GM18867 (cell line): ENCODE measurements at regions not wholly inside any gene's neighbourhood (a gene's known extent, or its start where the extent isn't known, plus 50 kb on each side); places are given as distances from the start of the nearest gene placed in this dataset.

Experiments
- ATAC-seq: cut with Tn5 transposase; IDR thresholded peaks from one replicate; pipeline ENCODE4 v1.9.1; 2021; ENCODE audit warnings: mild to moderate bottlenecking, moderate library complexity; ENCODE audit not compliant: unreplicated experiment

DNA sequence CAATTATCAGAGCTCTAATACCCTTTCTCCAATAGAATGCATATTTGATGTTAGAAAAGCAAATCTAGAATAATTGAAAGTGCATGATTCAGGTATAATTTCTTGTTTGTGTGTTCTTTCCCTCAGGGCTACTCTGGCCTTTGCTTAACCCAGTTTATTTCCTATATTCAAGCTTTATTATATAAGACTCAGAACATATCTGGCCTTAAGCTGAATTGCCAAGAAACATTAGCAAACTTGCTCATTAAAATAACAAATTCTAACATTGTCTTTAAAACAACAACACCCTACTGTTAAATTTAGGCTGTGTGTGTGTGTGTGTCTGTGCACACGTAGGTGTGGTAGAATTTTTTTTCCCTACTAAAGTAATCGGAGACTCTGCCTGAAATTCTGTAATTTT, 426.5 kb downstream of the UTRN start:
- ATAC-seq = no peak

DNA sequence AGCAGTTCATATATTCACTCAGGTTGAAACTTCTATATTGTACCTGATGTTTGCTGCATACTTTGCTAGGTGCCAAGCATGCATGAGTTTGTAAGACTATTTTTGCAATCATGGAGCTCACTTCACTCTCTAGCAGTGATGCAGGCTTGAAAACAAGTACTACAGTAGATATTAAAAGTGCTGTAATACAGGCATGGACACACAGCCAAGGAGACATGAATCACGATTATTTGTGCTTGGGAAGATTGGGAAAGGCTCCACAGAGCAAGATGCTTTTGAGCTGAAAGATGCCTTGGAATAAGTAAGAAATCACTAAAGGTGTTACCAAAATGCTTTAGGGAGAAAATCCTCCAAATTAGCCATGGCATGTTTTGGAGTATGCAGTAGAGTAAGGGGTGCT, 427.4 kb downstream of the UTRN start:
- no peak for ATAC-seq

DNA sequence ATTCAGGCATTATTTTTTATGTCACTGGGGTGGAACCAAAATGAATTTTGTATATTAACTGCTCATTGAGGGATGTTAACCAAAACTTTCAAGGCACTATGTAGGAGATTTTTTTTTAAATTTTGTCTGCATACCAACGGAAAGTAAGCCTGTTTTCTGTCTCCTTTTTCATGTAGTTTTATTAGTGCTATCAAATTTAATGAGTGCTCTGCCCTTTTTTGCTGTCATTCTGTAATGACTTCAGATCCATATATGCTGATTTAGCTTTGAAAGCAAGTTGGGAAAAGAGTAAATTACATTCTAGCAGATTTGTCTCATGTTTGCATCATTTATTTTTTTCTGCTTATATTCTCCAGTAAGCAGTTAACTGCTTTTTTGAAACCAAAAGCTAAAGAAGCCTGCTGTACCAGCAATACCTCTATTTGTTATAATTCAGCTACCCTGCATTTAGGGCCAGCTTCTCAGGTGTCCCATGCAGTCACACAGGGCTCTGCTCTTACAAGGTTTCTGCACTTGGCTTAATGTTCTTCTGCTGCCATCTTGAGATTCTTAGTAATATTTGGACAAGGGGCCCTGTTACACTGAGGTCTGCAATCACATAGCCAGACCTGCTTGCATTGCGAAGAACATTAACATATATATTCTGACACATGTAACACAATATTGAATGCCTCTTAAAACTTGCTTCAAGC, 429.0 kb downstream of the UTRN start:
- no peak for ATAC-seq

- peak; percentile 99 for ATAC-seq
These were observed 430.2 kb downstream of the UTRN start for GRCh38 chr6:144715344-144715743.

GRCh38 chr6:144718431-144718830, 433.3 kb downstream of the UTRN start:
- ATAC-seq = no peak

DNA sequence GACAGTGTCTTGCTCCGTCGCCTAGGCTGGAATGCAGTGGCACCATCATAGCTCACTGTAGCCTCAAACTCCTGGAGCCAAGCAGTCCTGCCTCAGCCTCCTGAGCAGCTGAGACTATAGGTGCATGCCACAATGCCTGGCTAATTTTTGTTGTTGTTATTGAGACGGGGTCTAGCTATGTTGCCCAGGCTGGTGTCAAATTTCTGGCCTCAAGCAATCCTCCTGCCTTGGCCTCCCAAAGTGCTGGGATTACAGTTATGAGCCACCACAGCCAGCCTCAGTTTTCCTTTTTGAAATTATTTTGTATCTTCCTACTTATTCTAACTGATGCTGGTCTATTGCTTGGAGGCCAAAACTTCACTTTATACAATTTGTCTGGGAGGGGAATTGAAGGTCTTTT, 436.1 kb downstream of the UTRN start:
- no peak for ATAC-seq

DNA sequence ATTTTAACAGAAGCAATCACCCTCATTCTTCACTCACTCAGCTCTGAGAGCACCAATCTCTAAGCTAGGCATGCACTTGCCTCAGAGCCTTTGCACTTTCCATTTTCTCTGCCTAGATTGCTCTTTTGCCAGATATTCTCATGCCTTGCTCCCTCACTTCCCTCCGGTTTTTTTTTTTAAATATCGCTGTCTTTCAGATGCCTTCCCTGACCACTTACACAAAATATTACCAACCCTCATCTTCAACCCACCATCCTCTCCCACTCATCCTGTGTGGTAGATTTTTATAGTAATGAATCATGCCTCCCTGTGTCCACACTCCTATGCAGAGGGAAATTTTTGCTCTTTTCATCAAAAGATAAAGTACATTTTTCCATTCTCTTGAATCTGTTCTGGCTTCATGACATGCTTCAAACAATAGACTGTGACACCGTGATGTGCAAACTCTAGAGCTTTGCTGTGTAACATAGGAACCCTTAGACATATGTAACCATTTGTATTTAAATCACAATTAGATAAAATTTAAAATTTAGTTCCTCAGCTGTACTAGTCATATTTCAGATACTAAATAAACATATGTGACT, 437.1 kb downstream of the UTRN start:
- ATAC-seq = no peak

GRCh38 chr6:144722925-144723324, 437.8 kb downstream of the UTRN start:
- no peak for ATAC-seq

GRCh38 chr6:144723431-144723830, 438.3 kb downstream of the UTRN start:
- no peak for ATAC-seq

DNA sequence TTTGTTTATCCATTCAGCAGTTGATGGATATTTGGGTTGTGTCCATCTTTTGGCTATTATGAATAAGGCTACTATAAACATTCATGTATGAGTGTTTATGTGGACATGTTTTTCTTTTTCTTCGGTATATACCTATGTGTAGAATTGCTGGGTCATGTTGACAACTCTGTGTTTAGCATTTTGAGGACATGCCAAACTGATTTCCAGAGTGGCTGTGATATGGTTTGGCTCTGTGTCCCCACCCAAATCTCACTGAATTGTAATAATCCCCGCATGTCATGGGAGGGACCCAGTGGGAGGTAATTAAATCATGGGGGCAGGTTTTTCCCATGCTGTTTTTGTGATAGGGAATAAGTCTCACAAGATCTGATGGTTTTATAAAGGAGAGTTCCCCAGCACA, 439.7 kb downstream of the UTRN start:
- no peak for ATAC-seq

DNA sequence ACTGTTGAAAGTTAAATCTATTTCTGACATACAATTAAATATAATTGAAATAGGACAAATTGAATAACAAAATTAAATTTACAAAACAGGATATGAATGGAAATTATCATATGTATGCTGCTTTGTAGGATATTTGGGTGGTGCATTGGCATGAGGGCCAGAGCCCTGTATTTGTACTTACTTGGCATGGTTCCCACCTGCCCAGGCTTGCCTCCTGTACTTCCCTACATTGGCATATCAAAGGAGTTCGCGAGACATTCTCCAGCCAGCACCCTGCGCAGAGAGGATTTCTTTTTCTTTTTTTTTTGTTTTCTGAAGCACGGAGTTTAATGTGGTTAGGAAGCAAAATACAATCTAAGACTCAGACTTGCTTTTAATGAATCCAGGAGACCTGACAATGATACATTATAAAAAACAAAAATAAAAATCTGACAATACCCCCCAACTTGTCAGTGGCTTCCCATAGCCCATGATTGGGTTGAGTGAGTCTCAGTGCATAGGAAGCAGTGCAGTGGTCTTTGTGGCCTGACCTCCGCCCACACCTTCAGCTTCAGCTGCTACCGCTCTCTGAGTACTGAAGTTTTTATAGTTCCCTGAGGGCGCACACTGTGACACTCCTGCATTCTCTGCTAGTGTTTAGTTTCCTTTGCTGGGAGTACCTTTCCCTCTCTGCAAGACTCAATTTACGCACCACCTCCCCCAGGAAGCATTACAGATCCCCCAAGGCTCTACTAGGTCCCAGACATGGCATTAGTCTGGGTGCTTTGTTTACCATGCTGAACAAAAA, 440.8 kb downstream of the UTRN start:
- ATAC-seq = no peak

- no peak for ATAC-seq
These were observed 443.7 kb downstream of the UTRN start for GRCh38 chr6:144728804-144729203.

DNA sequence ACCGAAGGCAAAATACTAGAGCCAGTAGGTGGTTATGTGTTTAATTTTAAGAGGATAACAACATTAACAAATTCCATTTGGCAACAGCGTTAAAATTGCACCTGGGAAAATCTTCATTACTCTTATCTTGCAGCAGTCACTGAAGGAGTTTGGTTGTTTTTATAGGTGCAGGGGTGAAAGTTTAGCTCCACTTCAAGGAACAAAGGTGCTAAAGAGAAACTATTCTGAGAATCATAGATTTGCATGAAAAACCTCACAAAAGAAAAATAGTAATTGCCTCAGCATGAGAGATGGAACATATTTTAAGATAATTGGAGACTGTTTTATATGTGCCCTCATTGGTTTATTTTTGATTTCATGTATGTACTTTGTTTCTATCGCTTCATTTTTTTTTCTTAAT, 444.4 kb downstream of the UTRN start:
- ATAC-seq = peak; percentile 93

DNA sequence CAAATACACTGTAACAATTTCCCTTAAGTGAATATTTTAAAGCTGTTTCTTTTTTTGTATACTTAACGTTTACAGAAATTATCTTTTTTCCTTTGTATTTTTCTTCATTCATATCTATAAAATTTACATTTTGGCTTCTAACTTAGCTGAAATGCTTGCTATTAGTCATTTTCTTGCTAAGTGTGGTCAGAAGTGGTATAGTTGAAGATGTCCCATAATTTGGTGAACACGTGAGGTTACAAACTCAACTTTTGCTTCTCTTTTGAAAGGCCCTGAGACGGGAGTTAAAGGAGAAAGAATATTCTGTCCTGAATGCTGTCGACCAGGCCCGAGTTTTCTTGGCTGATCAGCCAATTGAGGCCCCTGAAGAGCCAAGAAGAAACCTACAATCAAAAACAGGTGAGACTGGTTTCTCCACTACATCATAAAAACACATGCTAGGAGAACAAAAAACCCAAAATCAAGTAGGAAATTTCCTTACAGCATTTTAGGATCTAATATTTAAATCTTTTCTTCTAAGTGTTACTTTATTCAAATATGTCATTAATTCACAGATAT, 445.0 kb downstream of the UTRN start:
- peak; percentile 65 for ATAC-seq

DNA sequence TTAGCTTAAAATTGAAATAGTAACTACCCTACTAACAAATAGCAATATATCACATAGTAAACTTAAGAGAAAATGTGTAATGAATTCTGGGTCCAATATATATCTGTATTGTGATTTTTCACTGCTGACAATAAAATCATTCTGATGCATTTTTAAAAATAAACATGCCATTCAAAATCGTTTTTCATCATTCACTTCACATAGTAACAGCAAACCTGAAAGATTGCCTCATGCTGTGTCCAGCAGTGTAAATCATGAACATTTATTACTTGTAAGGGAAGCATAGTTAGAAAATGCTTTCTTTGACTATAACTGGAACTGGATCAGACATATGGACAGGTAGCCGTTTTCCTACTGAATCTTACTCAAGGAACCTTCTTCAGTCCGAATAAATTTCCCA, 446.1 kb downstream of the UTRN start:
- no peak for ATAC-seq

DNA sequence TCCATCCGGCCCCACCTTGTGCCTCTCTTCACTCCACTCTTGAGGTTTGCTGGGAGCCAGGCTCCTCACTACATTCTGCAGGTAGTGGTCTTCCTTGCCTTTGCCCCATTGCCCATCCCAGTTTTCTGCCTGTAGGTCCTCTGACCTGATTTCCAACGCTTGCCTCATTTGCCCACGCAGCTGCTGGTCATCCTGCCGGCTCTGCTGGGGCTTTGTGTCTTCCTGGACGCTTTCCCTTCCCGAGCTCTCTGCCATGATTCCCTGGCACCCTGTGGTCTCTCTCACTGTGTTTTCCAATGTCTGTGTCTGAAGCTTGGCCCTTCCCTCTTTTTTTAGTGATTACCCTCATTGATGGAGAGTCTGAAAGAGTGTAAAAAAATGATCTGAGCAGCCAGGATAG, 451.6 kb downstream of the UTRN start:
- ATAC-seq = no peak

DNA sequence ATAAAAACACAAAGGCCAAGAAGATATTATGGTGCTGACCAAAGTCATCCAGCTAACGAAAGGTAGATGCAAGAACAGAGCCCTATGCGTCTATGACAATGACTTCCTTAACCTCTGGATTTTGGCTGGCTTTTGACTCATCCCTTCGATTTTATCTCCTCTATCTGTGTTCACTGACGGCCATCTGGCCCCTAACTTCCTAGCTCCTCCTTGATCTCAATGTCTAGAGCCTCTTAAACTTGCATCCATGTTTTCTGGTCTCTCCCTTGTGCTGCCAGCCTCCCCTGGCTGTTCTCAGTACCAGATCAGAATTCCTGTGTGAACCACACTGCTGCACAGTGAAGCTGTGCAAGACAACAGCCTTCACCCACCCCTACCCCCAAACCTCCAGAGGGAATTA, 452.9 kb downstream of the UTRN start:
- no peak for ATAC-seq

GRCh38 chr6:144739873-144740272, 454.7 kb downstream of the UTRN start:
- ATAC-seq = no peak

- ATAC-seq = no peak
These were observed 456.5 kb downstream of the UTRN start for GRCh38 chr6:144741659-144742058.

GRCh38 chr6:144742779-144743178, 457.6 kb downstream of the UTRN start:
- no peak for ATAC-seq

GRCh38 chr6:144744720-144745119, 459.6 kb downstream of the UTRN start:
- no peak for ATAC-seq

GRCh38 chr6:144745439-144745838, 460.3 kb downstream of the UTRN start:
- ATAC-seq = no peak
